GM23338 (cell line): ENCODE measurements at regions not wholly inside any gene's neighbourhood (a gene's known extent, or its start where the extent isn't known, plus 50 kb on each side); places are given as distances from the start of the nearest gene placed in this dataset.

Experiments used
- ATAC-seq: fragments of 200-7000 bp; cut with Tn5 transposase; 3 replicates; pipeline ENCODE4 v1.9.1; 2020
- DNase-seq: peaks from one replicate; pipeline ENCODE4 v3.0.0-alpha.2; 2015; ENCODE audit warnings: low spot score
- H2AFZ ChIP-seq: fragments of 200-600 bp; sonication (generic); 2 replicates; pipeline ENCODE4 v1.8.0; 2016; ENCODE audit warnings: antibody characterized with exemption, mild to moderate bottlenecking, moderate library complexity
- H3F3A ChIP-seq: fragments of 200-600 bp; sonication (generic); replicated peaks from 2 replicates; pipeline ENCODE4 v1.8.0; 2017; ENCODE audit warnings: antibody characterized with exemption, mixed run types, low read depth
- H3K27ac ChIP-seq: fragments of 200-600 bp; sonication (generic); 2 replicates; pipeline ENCODE4 v1.6.1; 2016; ENCODE audit warnings: low read depth
- H3K27me3 ChIP-seq: fragments of 200-600 bp; sonication (generic); 2 replicates; pipeline ENCODE4 v1.8.0; 2016; ENCODE audit warnings: mild to moderate bottlenecking, mixed run types, moderate library complexity; ENCODE audit not compliant: insufficient read depth
- H3K36me3 ChIP-seq: fragments of 200-600 bp; sonication (generic); 2 replicates; pipeline ENCODE4 v1.8.0; 2016; ENCODE audit warnings: mild to moderate bottlenecking; ENCODE audit not compliant: insufficient read depth
- H3K4me1 ChIP-seq: fragments of 200-600 bp; sonication (generic); 2 replicates; pipeline ENCODE4 v1.8.0; 2016; ENCODE audit warnings: mild to moderate bottlenecking, moderate library complexity; ENCODE audit not compliant: insufficient read depth
- H3K4me2 ChIP-seq: fragments of 200-600 bp; sonication (generic); 2 replicates; pipeline ENCODE4 v1.7.1; 2017; ENCODE audit warnings: mixed run types
- H3K4me3 ChIP-seq: fragments of 200-600 bp; sonication (generic); 2 replicates; pipeline ENCODE4 v1.6.1; 2016; ENCODE audit warnings: mixed run types
- H3K79me2 ChIP-seq: fragments of 200-600 bp; sonication (generic); replicated peaks from 2 replicates; pipeline ENCODE4 v1.8.0; 2017; ENCODE audit warnings: mild to moderate bottlenecking; ENCODE audit not compliant: insufficient read depth
- H3K9me2 ChIP-seq: fragments of 200-600 bp; sonication (generic); 2 replicates; pipeline ENCODE4 v1.8.0; 2017; ENCODE audit not compliant: insufficient read depth
- H4K20me1 ChIP-seq: fragments of 200-600 bp; sonication (generic); replicated peaks from 2 replicates; pipeline ENCODE4 v1.8.0; 2017; ENCODE audit warnings: mild to moderate bottlenecking; ENCODE audit not compliant: insufficient read depth
- H3K27ac Mint-ChIP-seq: 2 replicates; pipeline ENCODE4 v1.8.0; 2020; ENCODE audit warnings: inconsistent platforms, mild to moderate bottlenecking, moderate library complexity, mixed read lengths
- H3K27me3 Mint-ChIP-seq: 3 replicates; pipeline ENCODE4 v1.8.0; 2022; ENCODE audit warnings: low read depth, mild to moderate bottlenecking, moderate library complexity, mixed read lengths, inconsistent platforms; ENCODE audit not compliant: insufficient read depth, poor library complexity
- H3K36me3 Mint-ChIP-seq: 3 replicates; pipeline ENCODE4 v1.8.0; 2021; ENCODE audit warnings: low read depth, mild to moderate bottlenecking, inconsistent platforms, moderate library complexity, mixed read lengths
- H3K4me1 Mint-ChIP-seq: 3 replicates; pipeline ENCODE4 v1.8.0; 2020; ENCODE audit warnings: mild to moderate bottlenecking, inconsistent platforms, mixed read lengths
- H3K4me3 Mint-ChIP-seq: 3 replicates; pipeline ENCODE4 v1.8.0; 2021; ENCODE audit warnings: moderate library complexity, mild to moderate bottlenecking, inconsistent platforms, mixed read lengths
- H3K9me3 Mint-ChIP-seq: 3 replicates; pipeline ENCODE4 v1.8.0; 2020; ENCODE audit warnings: moderate library complexity, mild to moderate bottlenecking, inconsistent platforms, mixed read lengths
- CREB1 ChIP-seq: fragments of 250-450 bp; sonication (Bioruptor Pico); IDR thresholded peaks from 2 replicates; pipeline ENCODE4 v1.5.0; 2020; ENCODE audit warnings: low read depth, mild to moderate bottlenecking, moderate library complexity
- EZH2 ChIP-seq: fragments of 200-600 bp; sonication (generic); IDR thresholded peaks from one replicate; pipeline ENCODE4 v1.8.0; 2017; ENCODE audit warnings: antibody characterized with exemption, mild to moderate bottlenecking, low read depth; ENCODE audit not compliant: unreplicated experiment
- EZH2phosphoT487 ChIP-seq: fragments of 200-600 bp; sonication (generic); IDR thresholded peaks from one replicate; pipeline ENCODE4 v1.8.1; 2018; ENCODE audit warnings: antibody characterized with exemption; ENCODE audit not compliant: unreplicated experiment
- JUNB ChIP-seq: IDR thresholded peaks from one replicate; pipeline ENCODE4 v1.6.1; 2016; ENCODE audit warnings: antibody characterized with exemption; ENCODE audit not compliant: unreplicated experiment
- NANOG ChIP-seq: IDR thresholded peaks from 2 replicates; pipeline ENCODE4 v1.6.1; 2016; ENCODE audit warnings: antibody characterized with exemption, borderline replicate concordance
- POLR2AphosphoS5 ChIP-seq: IDR thresholded peaks from 2 replicates; pipeline ENCODE4 v1.6.1; 2016; ENCODE audit warnings: antibody characterized with exemption, low read depth
- ZNF114 ChIP-seq: fragments of 250-450 bp; sonication (Bioruptor Pico); IDR thresholded peaks from 2 replicates; pipeline ENCODE4 v1.5.0; 2020; ENCODE audit warnings: mild to moderate bottlenecking, moderate library complexity
- ZNF331 ChIP-seq: fragments of 250-450 bp; sonication (Bioruptor Pico); IDR thresholded peaks from 2 replicates; pipeline ENCODE4 v1.5.0; 2020; ENCODE audit warnings: low read depth, mild to moderate bottlenecking, moderate library complexity
- TF ChIP-seq, protein P1 (sequence below): IDR thresholded peaks from 2 replicates; pipeline ENCODE4 v1.6.1; 2016; ENCODE audit warnings: antibody characterized with exemption
- TF ChIP-seq, protein P2 (sequence below): IDR thresholded peaks from one replicate; pipeline ENCODE4 v1.6.1; 2018; ENCODE audit warnings: antibody characterized with exemption; ENCODE audit not compliant: unreplicated experiment
- TF ChIP-seq, protein P3 (sequence below), 2 experiments: fragments of 200-600 bp in 1 of 2; sonication (generic) in 1 of 2; conservative IDR thresholded peaks; 2 replicates each; pipeline versions ENCODE4 v1.5.1 to v1.6.1; 2016 to 2017; ENCODE audit warnings: antibody characterized with exemption in 2 of 2, low read depth in 2 of 2, mild to moderate bottlenecking in 2 of 2, moderate library complexity in 1 of 2

DNA sequence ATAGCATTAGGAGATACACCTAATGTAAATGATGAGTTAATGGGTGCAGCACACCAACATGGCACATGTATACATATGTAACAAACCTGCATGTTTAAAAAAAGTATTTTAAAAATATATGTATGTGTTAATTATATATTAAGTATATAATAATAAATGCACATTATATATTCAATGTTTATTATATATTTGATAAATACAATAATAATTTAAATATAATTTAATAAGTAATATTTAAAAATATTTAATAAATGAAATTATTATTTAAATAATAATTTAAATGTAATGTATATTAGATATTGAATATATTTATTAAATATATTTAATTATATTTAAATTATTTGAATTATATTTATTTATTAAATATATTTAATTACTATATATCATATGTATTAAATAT lies 661.3 kb upstream of the COBL start (continued):
- TF ChIP-seq, protein P1, sequence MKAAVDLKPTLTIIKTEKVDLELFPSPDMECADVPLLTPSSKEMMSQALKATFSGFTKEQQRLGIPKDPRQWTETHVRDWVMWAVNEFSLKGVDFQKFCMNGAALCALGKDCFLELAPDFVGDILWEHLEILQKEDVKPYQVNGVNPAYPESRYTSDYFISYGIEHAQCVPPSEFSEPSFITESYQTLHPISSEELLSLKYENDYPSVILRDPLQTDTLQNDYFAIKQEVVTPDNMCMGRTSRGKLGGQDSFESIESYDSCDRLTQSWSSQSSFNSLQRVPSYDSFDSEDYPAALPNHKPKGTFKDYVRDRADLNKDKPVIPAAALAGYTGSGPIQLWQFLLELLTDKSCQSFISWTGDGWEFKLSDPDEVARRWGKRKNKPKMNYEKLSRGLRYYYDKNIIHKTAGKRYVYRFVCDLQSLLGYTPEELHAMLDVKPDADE = no peak
- TF ChIP-seq JUNB (no peak), ZNF114 (CRISPR knock-in tag) (no peak), POLR2AphosphoS5 (no peak)

DNA sequence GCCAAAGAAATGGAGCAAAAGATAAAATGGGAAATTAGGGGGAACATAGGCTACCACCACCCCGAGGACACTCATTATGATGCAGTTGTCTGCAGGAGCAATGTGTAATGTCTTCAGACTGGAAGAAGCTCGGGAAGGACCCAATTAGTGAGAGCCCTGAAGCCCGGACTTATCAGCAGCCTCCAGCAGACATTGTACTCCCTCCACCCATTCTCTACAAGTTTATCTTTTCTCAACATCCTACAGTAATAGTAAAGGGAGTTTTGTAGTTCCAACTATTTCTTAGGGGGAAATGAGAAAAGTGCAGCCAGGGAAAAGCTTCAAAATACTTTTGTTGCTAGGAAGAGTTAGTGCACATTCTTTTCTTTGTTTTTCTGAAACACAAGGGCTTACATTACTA lies 657.3 kb upstream of the COBL start:
- no peak overlapping the region for H3K4me3 Mint-ChIP-seq
- no peak overlapping the region for H3K4me2 ChIP-seq
- H3F3A ChIP-seq = no peaks in the 10 kb centered on the region
- H3K27ac Mint-ChIP-seq = no peak overlapping the region
- H3K4me1 ChIP-seq = no peaks in the 10 kb centered on the region
- H3K9me2 ChIP-seq = peaks cover 4% of the 10 kb centered on the region; the same call in 1 of the 2 replicates
- no peak overlapping the region for H2AFZ ChIP-seq
- no peaks in the 10 kb centered on the region; the same call in 1 of the 2 replicates for H3K27me3 ChIP-seq
- H3K4me3 ChIP-seq = no peak overlapping the region
- ATAC-seq (no peak), DNase-seq (no peak)
- H3K9me3 Mint-ChIP-seq = no peaks in the 10 kb centered on the region
- H3K27me3 Mint-ChIP-seq = peaks cover 8% of the 10 kb centered on the region
- H3K4me1 Mint-ChIP-seq = peaks cover 6% of the 10 kb centered on the region; the same call in 2 of the 3 replicates
- no peaks in the 10 kb centered on the region for H3K79me2 ChIP-seq
- no peaks in the 10 kb centered on the region for H3K36me3 ChIP-seq
- H3K27ac ChIP-seq = no peak overlapping the region
- H4K20me1 ChIP-seq = no peaks in the 10 kb centered on the region
- TF ChIP-seq ZNF331 (CRISPR knock-in tag) = no peak
- TF ChIP-seq, protein P2, sequence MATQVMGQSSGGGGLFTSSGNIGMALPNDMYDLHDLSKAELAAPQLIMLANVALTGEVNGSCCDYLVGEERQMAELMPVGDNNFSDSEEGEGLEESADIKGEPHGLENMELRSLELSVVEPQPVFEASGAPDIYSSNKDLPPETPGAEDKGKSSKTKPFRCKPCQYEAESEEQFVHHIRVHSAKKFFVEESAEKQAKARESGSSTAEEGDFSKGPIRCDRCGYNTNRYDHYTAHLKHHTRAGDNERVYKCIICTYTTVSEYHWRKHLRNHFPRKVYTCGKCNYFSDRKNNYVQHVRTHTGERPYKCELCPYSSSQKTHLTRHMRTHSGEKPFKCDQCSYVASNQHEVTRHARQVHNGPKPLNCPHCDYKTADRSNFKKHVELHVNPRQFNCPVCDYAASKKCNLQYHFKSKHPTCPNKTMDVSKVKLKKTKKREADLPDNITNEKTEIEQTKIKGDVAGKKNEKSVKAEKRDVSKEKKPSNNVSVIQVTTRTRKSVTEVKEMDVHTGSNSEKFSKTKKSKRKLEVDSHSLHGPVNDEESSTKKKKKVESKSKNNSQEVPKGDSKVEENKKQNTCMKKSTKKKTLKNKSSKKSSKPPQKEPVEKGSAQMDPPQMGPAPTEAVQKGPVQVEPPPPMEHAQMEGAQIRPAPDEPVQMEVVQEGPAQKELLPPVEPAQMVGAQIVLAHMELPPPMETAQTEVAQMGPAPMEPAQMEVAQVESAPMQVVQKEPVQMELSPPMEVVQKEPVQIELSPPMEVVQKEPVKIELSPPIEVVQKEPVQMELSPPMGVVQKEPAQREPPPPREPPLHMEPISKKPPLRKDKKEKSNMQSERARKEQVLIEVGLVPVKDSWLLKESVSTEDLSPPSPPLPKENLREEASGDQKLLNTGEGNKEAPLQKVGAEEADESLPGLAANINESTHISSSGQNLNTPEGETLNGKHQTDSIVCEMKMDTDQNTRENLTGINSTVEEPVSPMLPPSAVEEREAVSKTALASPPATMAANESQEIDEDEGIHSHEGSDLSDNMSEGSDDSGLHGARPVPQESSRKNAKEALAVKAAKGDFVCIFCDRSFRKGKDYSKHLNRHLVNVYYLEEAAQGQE = no peak
- TF ChIP-seq EZH2phosphoT487 = no peak
- TF ChIP-seq, protein P3, sequence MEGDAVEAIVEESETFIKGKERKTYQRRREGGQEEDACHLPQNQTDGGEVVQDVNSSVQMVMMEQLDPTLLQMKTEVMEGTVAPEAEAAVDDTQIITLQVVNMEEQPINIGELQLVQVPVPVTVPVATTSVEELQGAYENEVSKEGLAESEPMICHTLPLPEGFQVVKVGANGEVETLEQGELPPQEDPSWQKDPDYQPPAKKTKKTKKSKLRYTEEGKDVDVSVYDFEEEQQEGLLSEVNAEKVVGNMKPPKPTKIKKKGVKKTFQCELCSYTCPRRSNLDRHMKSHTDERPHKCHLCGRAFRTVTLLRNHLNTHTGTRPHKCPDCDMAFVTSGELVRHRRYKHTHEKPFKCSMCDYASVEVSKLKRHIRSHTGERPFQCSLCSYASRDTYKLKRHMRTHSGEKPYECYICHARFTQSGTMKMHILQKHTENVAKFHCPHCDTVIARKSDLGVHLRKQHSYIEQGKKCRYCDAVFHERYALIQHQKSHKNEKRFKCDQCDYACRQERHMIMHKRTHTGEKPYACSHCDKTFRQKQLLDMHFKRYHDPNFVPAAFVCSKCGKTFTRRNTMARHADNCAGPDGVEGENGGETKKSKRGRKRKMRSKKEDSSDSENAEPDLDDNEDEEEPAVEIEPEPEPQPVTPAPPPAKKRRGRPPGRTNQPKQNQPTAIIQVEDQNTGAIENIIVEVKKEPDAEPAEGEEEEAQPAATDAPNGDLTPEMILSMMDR (conservative IDR thresholded peaks at IDR 0.05; ENCODE audit: low read depth in 2 of 2) = no peak
- no peak for TF ChIP-seq POLR2AphosphoS5
- TF ChIP-seq EZH2 = no peak
- no peak for TF ChIP-seq ZNF114 (CRISPR knock-in tag)
- TF ChIP-seq CREB1 (CRISPR knock-in tag) = no peak
- no peak for TF ChIP-seq NANOG
- H3K36me3 Mint-ChIP-seq = no peaks in the 10 kb centered on the region
